Stimulated activated naive CD8-positive, alpha-beta T cell treated with anti-CD3 and anti-CD28 coated beads, Interleukin-15, Interleukin-2, amounts not matched to agents 100 ng/mL and 50 ng/mL, for 24 hours (primary cell): ENCODE measurements at regions not wholly inside any gene's neighbourhood (a gene's known extent, or its start where the extent isn't known, plus 50 kb on each side); places are given as distances from the start of the nearest gene placed in this dataset.

Experiments
- H3K27ac Mint-ChIP-seq: one replicate; pipeline ENCODE4 v1.8.0; 2021; ENCODE audit warnings: mild to moderate bottlenecking, mixed read lengths
- H3K27me3 Mint-ChIP-seq: one replicate; pipeline ENCODE4 v1.8.0; 2021; ENCODE audit warnings: mixed read lengths
- H3K36me3 Mint-ChIP-seq: one replicate; pipeline ENCODE4 v1.8.0; 2021; ENCODE audit warnings: low read depth, mixed read lengths
- H3K4me1 Mint-ChIP-seq: one replicate; pipeline ENCODE4 v1.8.0; 2021; ENCODE audit warnings: low read depth, mixed read lengths
- H3K4me3 Mint-ChIP-seq: one replicate; pipeline ENCODE4 v1.8.0; 2021; ENCODE audit warnings: mild to moderate bottlenecking, mixed read lengths
- H3K9me3 Mint-ChIP-seq: one replicate; pipeline ENCODE4 v1.8.0; 2021; ENCODE audit warnings: mixed read lengths

GRCh38 chr9:106580546-106580945, 282.4 kb upstream of the ZNF462 start:
- no peak overlapping the region for H3K4me3 Mint-ChIP-seq
- peaks cover 20% of the 10 kb centered on the region for H3K9me3 Mint-ChIP-seq
- H3K27me3 Mint-ChIP-seq = no peaks in the 10 kb centered on the region
- H3K4me1 Mint-ChIP-seq = no peaks in the 10 kb centered on the region
- no peaks in the 10 kb centered on the region for H3K36me3 Mint-ChIP-seq
- H3K27ac Mint-ChIP-seq = no peak overlapping the region

GRCh38 chr9:106581973-106582372, 281.0 kb upstream of the ZNF462 start:
- Mint-ChIP-seq H3K9me3 (peaks cover 25% of the 10 kb centered on the region), H3K4me1 (no peaks in the 10 kb centered on the region), H3K27me3 (no peaks in the 10 kb centered on the region), H3K4me3 (no peak overlapping the region), H3K36me3 (no peaks in the 10 kb centered on the region), H3K27ac (no peak overlapping the region)

GRCh38 chr9:106583751-106584150, 279.2 kb upstream of the ZNF462 start:
- no peaks in the 10 kb centered on the region for H3K36me3 Mint-ChIP-seq
- H3K9me3 Mint-ChIP-seq = peaks cover 25% of the 10 kb centered on the region
- H3K4me3 Mint-ChIP-seq = no peak overlapping the region
- no peaks in the 10 kb centered on the region for H3K4me1 Mint-ChIP-seq
- no peak overlapping the region for H3K27ac Mint-ChIP-seq
- H3K27me3 Mint-ChIP-seq = no peaks in the 10 kb centered on the region

GRCh38 chr9:106587042-106587441, 275.9 kb upstream of the ZNF462 start:
- Mint-ChIP-seq H3K27ac (no peak overlapping the region), H3K36me3 (no peaks in the 10 kb centered on the region), H3K4me3 (no peak overlapping the region), H3K9me3 (peaks cover 12% of the 10 kb centered on the region), H3K4me1 (no peaks in the 10 kb centered on the region), H3K27me3 (no peaks in the 10 kb centered on the region)

GRCh38 chr9:106588626-106589025, 274.3 kb upstream of the ZNF462 start:
- Mint-ChIP-seq H3K27ac (no peak overlapping the region), H3K27me3 (no peaks in the 10 kb centered on the region), H3K4me1 (no peaks in the 10 kb centered on the region), H3K9me3 (peaks cover 10% of the 10 kb centered on the region), H3K36me3 (no peaks in the 10 kb centered on the region), H3K4me3 (no peak overlapping the region)

GRCh38 chr9:106590759-106591505, 272.0 kb upstream of the ZNF462 start:
- no peaks in the 10 kb centered on the region for H3K27me3 Mint-ChIP-seq
- H3K4me3 Mint-ChIP-seq = no peak overlapping the region
- no peak overlapping the region for H3K27ac Mint-ChIP-seq
- no peaks in the 10 kb centered on the region for H3K4me1 Mint-ChIP-seq
- no peaks in the 10 kb centered on the region for H3K36me3 Mint-ChIP-seq
- peaks cover under 1% of the 10 kb centered on the region for H3K9me3 Mint-ChIP-seq

- no peaks in the 10 kb centered on the region for H3K36me3 Mint-ChIP-seq
- no peak overlapping the region for H3K27ac Mint-ChIP-seq
- no peaks in the 10 kb centered on the region for H3K9me3 Mint-ChIP-seq
- H3K27me3 Mint-ChIP-seq = no peaks in the 10 kb centered on the region
- H3K4me1 Mint-ChIP-seq = no peaks in the 10 kb centered on the region
- H3K4me3 Mint-ChIP-seq = no peak overlapping the region
Observed at GRCh38 chr9:106593201-106593600, 269.8 kb upstream of the ZNF462 start.

GRCh38 chr9:106596984-106597383, 266.0 kb upstream of the ZNF462 start:
- H3K27me3 Mint-ChIP-seq = no peaks in the 10 kb centered on the region
- H3K9me3 Mint-ChIP-seq = no peaks in the 10 kb centered on the region
- H3K4me1 Mint-ChIP-seq = no peaks in the 10 kb centered on the region
- no peak overlapping the region for H3K27ac Mint-ChIP-seq
- H3K4me3 Mint-ChIP-seq = no peak overlapping the region
- no peaks in the 10 kb centered on the region for H3K36me3 Mint-ChIP-seq

- Mint-ChIP-seq H3K4me1 (no peaks in the 10 kb centered on the region), H3K9me3 (peaks cover 9% of the 10 kb centered on the region), H3K27me3 (no peaks in the 10 kb centered on the region), H3K27ac (no peak overlapping the region), H3K36me3 (no peaks in the 10 kb centered on the region), H3K4me3 (no peak overlapping the region)
Observed at GRCh38 chr9:106600955-106601560, 261.9 kb upstream of the ZNF462 start.

- H3K36me3 Mint-ChIP-seq = no peaks in the 10 kb centered on the region
- no peak overlapping the region for H3K4me3 Mint-ChIP-seq
- H3K27me3 Mint-ChIP-seq = no peaks in the 10 kb centered on the region
- H3K27ac Mint-ChIP-seq = no peak overlapping the region
- H3K9me3 Mint-ChIP-seq = peaks cover 13% of the 10 kb centered on the region
- no peaks in the 10 kb centered on the region for H3K4me1 Mint-ChIP-seq
Observed at GRCh38 chr9:106602344-106602743, 260.6 kb upstream of the ZNF462 start.

GRCh38 chr9:106613250-106613737, 249.7 kb upstream of the ZNF462 start:
- H3K4me3 Mint-ChIP-seq = no peak overlapping the region
- no peaks in the 10 kb centered on the region for H3K27me3 Mint-ChIP-seq
- no peak overlapping the region for H3K27ac Mint-ChIP-seq
- H3K9me3 Mint-ChIP-seq = peaks cover 2% of the 10 kb centered on the region
- no peaks in the 10 kb centered on the region for H3K4me1 Mint-ChIP-seq
- H3K36me3 Mint-ChIP-seq = no peaks in the 10 kb centered on the region

GRCh38 chr9:106615118-106615889, 247.7 kb upstream of the ZNF462 start:
- Mint-ChIP-seq H3K4me3 (no peak overlapping the region), H3K27me3 (no peaks in the 10 kb centered on the region), H3K36me3 (no peaks in the 10 kb centered on the region), H3K27ac (no peak overlapping the region), H3K9me3 (no peaks in the 10 kb centered on the region), H3K4me1 (no peaks in the 10 kb centered on the region)

GRCh38 chr9:106616026-106616425, 246.9 kb upstream of the ZNF462 start:
- Mint-ChIP-seq H3K27me3 (no peaks in the 10 kb centered on the region), H3K4me3 (no peak overlapping the region), H3K4me1 (no peaks in the 10 kb centered on the region), H3K27ac (no peak overlapping the region), H3K9me3 (no peaks in the 10 kb centered on the region), H3K36me3 (no peaks in the 10 kb centered on the region)

- H3K27ac Mint-ChIP-seq = no peak overlapping the region
- no peak overlapping the region for H3K4me3 Mint-ChIP-seq
- H3K4me1 Mint-ChIP-seq = no peaks in the 10 kb centered on the region
- H3K9me3 Mint-ChIP-seq = no peaks in the 10 kb centered on the region
- H3K36me3 Mint-ChIP-seq = no peaks in the 10 kb centered on the region
- H3K27me3 Mint-ChIP-seq = no peaks in the 10 kb centered on the region
Observed at GRCh38 chr9:106616851-106617345, 246.1 kb upstream of the ZNF462 start.

GRCh38 chr9:106619211-106619610, 243.8 kb upstream of the ZNF462 start:
- no peaks in the 10 kb centered on the region for H3K36me3 Mint-ChIP-seq
- no peak overlapping the region for H3K27ac Mint-ChIP-seq
- no peaks in the 10 kb centered on the region for H3K9me3 Mint-ChIP-seq
- no peak overlapping the region for H3K4me3 Mint-ChIP-seq
- H3K4me1 Mint-ChIP-seq = no peaks in the 10 kb centered on the region
- H3K27me3 Mint-ChIP-seq = no peaks in the 10 kb centered on the region
